Fibroblast of skin of scalp (primary cell): ENCODE measurements at regions not wholly inside any gene's neighbourhood (a gene's known extent, or its start where the extent isn't known, plus 50 kb on each side); places are given as distances from the start of the nearest gene placed in this dataset.
"Not testable (repeated sequence)": the region's sequence is repeated elsewhere in the genome, so short reads cannot be mapped to it uniquely, and the experiment has no call there.

Experiments
- DNase-seq: peaks from one replicate; pipeline ENCODE4 v3.0.0-alpha.2; 2013

GRCh38 chr3:18725668-18726407 lies 300.7 kb upstream of the SATB1 start:
- DNase-seq = no peak

GRCh38 chr3:18724456-18724855 lies 299.3 kb upstream of the SATB1 start:
- DNase-seq = no peak

GRCh38 chr3:18723206-18723810 lies 298.2 kb upstream of the SATB1 start:
- DNase-seq = no peak

GRCh38 chr3:18720543-18720942 lies 295.4 kb upstream of the SATB1 start:
- no peak for DNase-seq

- no peak for DNase-seq
Measured at GRCh38 chr3:18717598-18717997, 292.5 kb upstream of the SATB1 start.

- DNase-seq = no peak
Measured at GRCh38 chr3:18716821-18717220, 291.7 kb upstream of the SATB1 start.

- no peak for DNase-seq
Measured at GRCh38 chr3:18716101-18716500, 291.0 kb upstream of the SATB1 start.

GRCh38 chr3:18715208-18715607 lies 290.1 kb upstream of the SATB1 start:
- no peak for DNase-seq

- DNase-seq = no peak
Measured at GRCh38 chr3:18713577-18713951, 288.4 kb upstream of the SATB1 start.

GRCh38 chr3:18712713-18713576 lies 287.8 kb upstream of the SATB1 start:
- no peak for DNase-seq

- no peak for DNase-seq
Measured at GRCh38 chr3:18704326-18704725, 279.2 kb upstream of the SATB1 start.

- no peak for DNase-seq
Measured at GRCh38 chr3:18703798-18704197, 278.7 kb upstream of the SATB1 start.

- DNase-seq = not testable (repeated sequence)
Measured at GRCh38 chr3:18693588-18694329, 268.6 kb upstream of the SATB1 start.

- DNase-seq = no peak
Measured at GRCh38 chr3:18687286-18687685, 262.1 kb upstream of the SATB1 start.

GRCh38 chr3:18683900-18684299 lies 258.8 kb upstream of the SATB1 start:
- no peak for DNase-seq

GRCh38 chr3:18681818-18682345 lies 256.7 kb upstream of the SATB1 start:
- no peak for DNase-seq

GRCh38 chr3:18680758-18681157 lies 255.6 kb upstream of the SATB1 start:
- no peak for DNase-seq

GRCh38 chr3:18679238-18679637 lies 254.1 kb upstream of the SATB1 start:
- no peak for DNase-seq

GRCh38 chr3:18675197-18675596 lies 250.1 kb upstream of the SATB1 start:
- no peak for DNase-seq

- DNase-seq = no peak
Measured at GRCh38 chr3:18672561-18672960, 247.4 kb upstream of the SATB1 start.

GRCh38 chr3:18670759-18671158 lies 245.6 kb upstream of the SATB1 start:
- no peak for DNase-seq

GRCh38 chr3:18669374-18669773 lies 244.2 kb upstream of the SATB1 start:
- DNase-seq = no peak

GRCh38 chr3:18667552-18667951 lies 242.4 kb upstream of the SATB1 start:
- DNase-seq = no peak
